HT1080 (cell line): ENCODE measurements at regions not wholly inside any gene's neighbourhood (a gene's known extent, or its start where the extent isn't known, plus 50 kb on each side); places are given as distances from the start of the nearest gene placed in this dataset. TPM values are rescaled to one million over a fixed set of nuclear protein-coding genes. Genes with fewer than 3 reads are reported as not detected.

Experiments
- DNase-seq: peaks from one replicate; pipeline ENCODE4 v3.0.0-alpha.2; 2015; ENCODE audit warnings: low read depth
- small RNA-seq: library from RNA; depleted of rRNA; stranded (forward); fragments of <200 nt; gene quantifications from one replicate; pipeline ENCODE3, GENCODE V24; 2014

- DNase-seq, result no peak
These were observed 160.2 kb downstream of the MAGEB5 start for GRCh38 chrX:26376037-26376708.

DNA sequence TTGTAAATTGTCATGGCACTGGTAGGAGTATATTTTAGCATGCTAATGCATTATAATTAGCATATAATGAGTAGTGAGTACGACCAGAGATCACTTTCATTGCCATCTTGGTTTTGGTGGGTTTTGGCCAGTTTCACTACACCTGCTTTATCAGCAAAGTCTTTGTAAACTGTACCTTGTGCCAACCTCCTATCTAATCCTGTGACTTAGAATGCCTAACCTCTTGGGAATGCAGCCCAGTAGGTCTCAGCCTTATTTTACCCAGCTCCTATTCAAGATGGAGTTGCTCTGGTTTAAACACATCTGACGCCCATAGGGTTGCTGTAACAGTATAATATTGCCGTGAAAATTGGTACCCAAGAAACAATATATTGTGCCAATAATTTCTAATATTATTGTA lies 159.4 kb downstream of the MAGEB5 start:
- no peak for DNase-seq

GRCh38 chrX:26373829-26374228 lies 157.9 kb downstream of the MAGEB5 start:
- no peak for DNase-seq

- no peak for DNase-seq
These were observed 137.0 kb downstream of the MAGEB5 start for GRCh38 chrX:26352891-26353430.

GRCh38 chrX:26347171-26347570 lies 131.2 kb downstream of the MAGEB5 start:
- no peak for DNase-seq

DNA sequence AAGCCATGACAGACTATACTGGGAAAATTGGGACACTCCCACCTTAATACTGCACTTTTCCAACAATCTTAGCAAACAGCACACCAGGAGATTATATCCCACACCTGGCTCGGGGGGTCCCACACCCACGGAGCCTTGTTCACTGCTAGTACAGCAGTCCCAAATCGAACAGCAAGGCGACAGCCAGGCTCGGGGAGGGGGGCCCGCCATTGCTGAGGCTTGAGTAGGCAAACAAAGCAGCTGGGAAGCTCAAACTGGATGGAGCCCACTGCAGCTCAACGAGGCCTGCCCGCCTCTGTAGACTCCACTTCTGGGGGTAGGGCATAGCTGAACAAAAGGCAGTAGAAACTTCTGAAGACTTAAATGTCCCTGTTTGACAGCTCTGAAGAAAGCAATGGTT lies 118.3 kb downstream of the MAGEB5 start:
- DNase-seq, result no peak

GRCh38 chrX:26328608-26329319 lies 112.8 kb downstream of the MAGEB5 start:
- DNase-seq, result no peak

DNA sequence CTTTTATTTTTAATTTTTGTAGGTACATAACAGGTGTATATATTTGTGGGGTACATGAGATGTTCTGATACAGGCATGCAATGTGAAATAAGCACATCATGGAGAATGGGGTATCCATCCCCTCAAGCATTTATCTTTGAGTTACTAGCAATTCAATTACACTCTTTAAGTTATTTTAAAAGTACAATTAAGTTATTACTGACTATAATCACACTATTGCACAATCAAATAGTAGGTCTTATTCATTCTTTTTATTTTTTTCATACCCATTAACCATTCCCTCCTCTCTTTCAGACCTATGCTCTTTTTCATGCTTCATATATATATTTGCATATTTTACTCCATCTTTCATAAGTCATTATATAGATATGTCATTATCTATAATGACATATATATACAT lies 93.3 kb downstream of the MAGEB5 start:
- DNase-seq, result no peak

DNA sequence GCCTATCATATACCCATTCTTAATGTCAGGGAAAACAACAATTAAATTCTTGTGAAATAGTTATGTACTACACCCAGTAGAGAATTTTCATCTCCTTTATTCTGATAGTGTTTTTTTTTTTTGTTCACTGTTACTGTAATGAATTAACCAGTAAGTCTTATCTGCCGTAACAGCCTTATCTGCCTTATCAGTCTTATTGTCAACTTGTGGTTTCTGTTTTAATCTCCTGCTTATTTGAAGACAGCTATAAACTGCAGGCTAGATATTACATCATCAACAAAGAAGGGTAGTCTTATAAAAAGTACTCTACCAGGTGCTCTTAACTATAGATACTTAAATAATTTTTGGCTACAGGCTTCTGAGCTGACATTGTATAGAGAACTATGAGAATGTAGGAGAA lies 79.5 kb downstream of the MAGEB5 start:
- no peak for DNase-seq

DNA sequence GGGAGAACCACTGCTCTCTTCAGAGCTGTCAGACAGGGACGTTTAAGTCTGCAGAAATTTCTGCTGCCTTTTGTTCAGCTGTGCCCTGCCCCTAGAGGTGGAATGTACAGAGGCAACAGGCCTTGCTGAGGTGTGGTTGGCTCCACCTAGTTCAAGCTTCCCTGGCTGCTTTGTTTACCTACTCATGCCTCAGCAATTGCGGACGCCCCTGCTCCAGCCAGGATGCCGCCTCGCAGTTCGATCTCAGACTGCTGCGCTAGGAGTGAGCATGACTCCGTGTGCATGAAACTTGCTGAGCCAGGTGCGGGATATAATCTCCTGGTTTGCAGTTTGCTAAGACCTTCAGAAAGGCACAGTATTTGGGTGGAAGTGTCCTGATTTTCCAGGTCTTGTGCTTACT lies 70.9 kb downstream of the MAGEB5 start:
- no peak for DNase-seq

Small RNA genes in the stretch of these regions (small RNA-seq; reads per million reads assigned to genes)
- not detected for gene AC005345.1
- not detected for gene RF00019
- not detected for gene RNU1-142P
